ENCODE measurements at regions not wholly inside any gene's neighbourhood (a gene's known extent, or its start where the extent isn't known, plus 50 kb on each side); places are given as distances from the start of the nearest gene placed in this dataset.
"Not testable (repeated sequence)": the region's sequence is repeated elsewhere in the genome, so short reads cannot be mapped to it uniquely, and the experiment has no call there.

DNA sequence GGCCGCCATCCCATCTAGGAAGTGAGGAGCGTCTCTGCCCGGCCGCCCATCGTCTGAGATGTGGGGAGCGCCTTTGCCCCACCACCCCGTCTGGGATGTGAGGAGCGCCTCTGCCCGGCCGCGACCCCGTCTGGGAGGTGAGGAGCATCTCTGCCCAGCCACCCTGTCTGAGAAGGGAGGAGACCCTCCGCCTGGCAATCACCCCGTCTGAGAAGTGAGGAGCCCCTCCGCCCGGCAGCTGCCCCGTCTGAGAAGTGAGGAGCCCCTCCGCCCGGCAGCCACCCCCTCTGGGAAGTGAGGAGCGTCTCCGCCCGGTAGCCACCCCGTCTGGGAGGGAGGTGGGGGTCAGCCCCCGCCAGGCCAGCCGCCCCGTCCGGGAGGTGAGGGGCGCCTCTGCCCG, 194.2 kb upstream of the FBXL4 start:
- intact Hi-C loops (cut with micrococcal nuclease): not testable (repeated sequence)

DNA sequence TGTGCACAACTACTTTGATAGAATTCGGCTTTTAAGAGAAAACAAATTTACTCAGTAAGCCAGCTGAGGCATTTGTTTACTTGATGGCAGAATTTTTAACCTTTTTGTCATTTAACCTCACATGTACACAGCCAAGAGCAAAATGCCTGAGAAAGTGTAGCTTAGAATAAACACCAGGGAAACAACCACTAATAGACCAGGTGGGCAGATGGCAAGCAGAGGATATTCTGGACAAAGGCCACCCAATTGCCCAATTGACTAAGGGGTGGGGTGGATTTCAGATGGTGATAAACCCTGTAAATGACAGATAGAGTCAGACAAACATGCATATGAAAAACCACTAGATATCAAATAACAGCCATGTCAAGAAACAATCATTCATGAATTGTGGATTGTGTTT, 190.7 kb upstream of the FBXL4 start:
- intact Hi-C loops (cut with micrococcal nuclease): no loop called here

DNA sequence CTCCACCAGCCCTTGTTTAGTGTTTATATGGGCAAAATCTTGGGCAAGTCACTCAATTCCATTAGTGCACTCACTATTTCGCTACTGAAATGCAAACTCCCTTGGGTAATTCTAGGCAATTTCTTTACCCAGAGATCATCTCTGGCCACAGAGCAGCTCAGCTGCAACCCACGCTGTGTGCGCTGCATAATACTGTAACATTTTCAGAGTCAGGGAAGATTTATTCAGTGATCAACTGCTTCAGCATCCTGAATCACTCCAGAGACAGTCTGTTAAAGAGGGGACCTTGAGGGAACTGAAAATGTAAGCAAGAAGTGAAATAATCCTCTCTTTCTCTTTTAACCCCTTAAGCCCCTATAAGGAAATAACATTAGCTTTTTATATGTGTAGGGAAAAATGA, 189.6 kb upstream of the FBXL4 start:
- intact Hi-C loops (cut with micrococcal nuclease): no loop called here

DNA sequence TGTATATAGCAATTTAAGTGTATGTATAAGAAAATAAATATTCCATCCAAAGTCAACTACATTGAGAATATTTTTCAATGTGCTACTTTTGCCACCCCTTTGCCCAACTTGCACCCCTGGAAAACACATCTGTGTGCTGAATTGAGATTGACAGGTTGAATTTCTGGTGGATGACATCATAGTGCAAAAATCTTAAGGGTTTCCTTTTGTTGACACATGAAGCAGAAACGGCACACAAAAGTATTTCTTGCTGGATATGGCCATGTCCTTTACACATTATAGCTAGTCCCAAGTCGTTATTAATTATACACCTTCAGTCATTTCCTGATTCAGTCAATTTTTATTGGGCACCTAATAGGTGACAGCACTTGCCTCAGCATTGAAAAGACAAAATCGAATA, 188.7 kb upstream of the FBXL4 start:
- intact Hi-C loops (cut with micrococcal nuclease): no loop called here

DNA sequence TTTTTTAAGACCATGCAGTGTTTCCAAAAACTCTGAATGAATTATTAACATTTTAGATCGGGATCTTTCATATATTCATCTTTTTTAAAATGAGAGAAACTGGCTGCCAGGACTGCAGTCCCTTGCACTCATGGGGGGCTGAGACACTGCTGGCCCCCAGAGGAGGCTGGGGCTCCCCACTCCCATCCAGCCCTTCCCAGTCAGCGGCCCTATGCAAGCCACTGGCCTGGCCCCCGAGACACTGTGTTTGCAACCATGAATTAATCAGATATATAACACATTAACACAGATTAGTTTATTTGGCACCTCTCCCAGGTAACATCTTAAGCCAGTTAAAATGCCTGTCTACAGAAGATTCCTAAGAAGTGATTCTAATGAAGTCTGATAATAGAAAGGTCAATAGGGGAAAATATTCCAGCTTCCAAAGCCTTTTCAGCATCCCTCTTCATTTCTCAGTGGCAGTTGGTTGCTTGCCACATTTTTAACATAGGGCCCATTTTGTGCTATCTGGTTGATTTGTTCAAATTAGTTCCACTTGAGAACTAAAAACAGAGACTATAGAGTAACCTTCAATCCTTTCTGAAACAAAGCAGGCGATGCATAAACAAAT, 184.4 kb upstream of the FBXL4 start:
- intact Hi-C loops (cut with micrococcal nuclease): no loop called here

DNA sequence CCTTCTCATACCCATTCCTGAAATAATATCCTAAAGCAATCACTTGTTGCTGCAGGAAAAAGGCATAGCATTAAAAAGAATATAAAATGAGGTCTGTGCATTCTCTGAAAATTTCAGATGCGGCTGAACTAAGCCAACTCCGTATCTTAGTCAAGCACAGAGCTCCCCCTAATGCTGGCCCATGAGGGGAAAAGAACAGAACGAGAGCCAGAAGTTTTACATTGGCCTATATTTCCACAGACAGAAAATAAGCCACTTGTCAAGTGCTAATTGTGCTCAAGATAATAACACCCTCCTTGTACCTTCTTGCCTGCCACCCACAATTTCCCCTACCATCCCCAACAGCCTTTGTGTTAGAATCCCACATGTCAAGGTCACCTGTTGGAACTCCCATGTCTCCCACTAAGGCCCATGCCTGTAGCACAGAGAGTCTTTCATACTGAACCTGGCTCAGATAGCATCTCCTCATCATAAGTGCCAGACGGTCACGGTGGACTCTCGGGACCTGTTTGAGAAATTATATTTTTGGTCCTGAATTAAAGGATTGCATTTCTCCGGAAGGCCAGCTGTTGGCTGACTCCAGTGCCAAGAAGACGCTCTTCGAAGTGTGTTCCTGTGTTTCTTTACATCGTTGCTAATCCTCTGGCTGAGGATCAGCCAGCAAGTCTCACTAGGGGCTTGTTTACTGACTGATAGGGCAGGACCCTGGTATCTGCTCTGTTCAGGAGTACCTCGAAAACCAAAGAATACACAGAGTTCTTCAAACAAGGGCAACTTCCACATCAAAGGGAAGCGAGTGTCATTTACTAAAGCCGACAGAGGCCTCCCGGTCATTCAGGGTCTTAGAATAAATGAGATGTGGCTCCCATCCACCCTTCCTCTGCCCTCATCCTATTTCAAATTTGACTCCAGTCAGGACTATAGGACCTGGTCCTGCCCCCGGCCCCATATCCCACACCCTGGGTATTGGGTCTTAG, 183.4 kb upstream of the FBXL4 start:
- intact Hi-C loops (cut with micrococcal nuclease): no loop called here

DNA sequence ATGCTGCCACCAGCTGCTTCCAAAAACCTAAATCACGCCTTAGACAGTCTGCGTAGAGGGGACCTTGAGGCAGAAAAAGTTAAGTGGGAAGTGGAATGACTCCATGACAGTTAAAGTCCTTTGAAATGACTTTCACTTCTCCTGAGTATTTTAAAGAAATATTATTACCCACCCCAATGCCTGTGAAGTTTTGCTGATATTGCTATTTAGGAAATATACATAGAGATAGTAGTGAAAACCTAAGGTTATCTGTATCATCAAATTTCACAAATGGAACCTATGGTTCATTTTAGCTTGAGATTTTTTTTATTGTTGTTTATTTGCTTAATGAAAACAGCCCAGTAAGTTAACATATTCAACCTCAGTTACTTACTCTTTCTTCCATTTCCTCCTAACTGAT, 182.1 kb upstream of the FBXL4 start:
- intact Hi-C loops (cut with micrococcal nuclease): no loop called here

DNA sequence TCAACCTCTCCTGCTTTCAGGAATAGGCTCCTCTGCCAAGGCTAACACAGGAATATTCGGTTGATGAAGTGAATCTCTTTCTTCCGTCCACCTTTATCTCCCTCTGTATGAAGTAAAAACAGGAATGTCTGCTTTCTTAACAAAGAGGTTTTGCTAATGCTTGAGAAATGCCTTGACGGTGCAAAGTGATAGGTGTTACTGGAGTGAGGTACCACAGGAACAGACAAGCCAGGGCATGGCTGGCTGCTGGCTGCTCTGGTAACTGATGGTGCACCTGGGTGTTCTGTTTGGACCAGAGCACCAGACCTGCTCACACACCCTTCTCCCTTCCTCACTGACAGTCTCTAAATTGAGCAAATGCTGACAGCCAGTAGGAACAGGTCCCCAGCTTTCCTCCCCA, 174.0 kb upstream of the FBXL4 start:
- intact Hi-C loops (cut with micrococcal nuclease): no loop called here

DNA sequence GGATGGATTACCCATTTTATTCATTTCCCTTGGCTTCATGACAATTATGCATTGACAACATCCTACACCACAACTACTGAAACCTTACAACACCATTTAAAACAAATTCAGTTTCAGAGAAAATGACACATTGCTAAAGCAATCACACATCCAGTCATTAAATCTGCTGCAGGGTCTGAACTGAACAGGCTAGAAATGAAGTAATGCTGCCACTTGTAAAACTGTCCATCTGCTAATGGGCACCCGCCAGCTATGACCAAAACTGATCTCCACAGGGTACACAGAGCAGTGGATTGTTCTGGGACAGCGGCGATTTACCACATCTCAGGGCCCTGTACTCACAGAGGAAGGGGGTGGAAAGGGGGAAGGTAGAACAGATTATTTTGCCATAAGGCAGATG, 172.9 kb upstream of the FBXL4 start:
- intact Hi-C loops (cut with micrococcal nuclease): loop anchor here (1.0 kb wide), 1 partner anchor 275 kb away; no protein-coding TSS in a partner anchor

DNA sequence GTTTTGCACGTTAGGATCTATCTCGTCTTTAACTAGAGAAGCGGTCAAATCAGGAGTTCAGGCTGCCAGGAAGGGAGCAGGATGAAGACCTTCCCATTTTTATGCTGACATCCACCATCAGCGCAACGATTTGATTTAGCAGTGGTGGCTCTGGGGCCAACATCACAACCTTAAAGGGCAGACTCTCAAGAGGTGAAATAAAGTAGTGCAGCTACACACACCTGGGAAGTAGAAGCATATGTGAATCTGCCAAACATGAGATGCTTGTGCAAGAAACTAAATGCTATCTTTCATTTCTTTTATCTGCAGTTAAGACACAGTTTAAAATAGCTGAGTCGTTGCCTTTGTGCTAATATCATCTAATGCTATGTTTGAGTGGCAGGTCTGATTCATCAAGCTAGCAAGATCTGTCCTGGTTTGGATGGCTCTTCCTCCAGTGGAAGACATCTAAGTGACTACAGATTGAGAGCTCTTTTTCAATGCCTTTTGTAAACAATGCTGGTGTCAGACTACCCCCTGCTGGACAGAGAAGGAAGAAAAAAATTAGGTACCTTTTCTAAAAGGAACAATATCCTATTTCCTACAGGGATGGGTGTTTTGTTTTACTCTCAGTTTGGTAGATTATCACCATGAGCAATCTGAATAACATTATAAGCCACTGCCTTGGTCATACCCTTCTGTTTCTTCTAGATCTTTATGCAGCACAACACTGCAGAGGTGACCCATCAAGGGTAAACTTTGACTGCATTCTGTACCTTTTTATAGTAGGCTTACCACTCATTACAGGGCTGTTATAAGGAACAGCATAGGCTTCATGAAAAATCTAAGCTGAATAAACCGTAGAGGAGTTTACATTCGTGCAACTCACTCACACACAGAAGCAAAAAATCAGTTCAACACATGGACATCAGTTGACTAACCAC, 171.6 kb upstream of the FBXL4 start:
- intact Hi-C loops (cut with micrococcal nuclease): loop anchor here (1.0 to 2.0 kb wide), 3 partner anchors 274 to 1622 kb away; no protein-coding TSS in a partner anchor

DNA sequence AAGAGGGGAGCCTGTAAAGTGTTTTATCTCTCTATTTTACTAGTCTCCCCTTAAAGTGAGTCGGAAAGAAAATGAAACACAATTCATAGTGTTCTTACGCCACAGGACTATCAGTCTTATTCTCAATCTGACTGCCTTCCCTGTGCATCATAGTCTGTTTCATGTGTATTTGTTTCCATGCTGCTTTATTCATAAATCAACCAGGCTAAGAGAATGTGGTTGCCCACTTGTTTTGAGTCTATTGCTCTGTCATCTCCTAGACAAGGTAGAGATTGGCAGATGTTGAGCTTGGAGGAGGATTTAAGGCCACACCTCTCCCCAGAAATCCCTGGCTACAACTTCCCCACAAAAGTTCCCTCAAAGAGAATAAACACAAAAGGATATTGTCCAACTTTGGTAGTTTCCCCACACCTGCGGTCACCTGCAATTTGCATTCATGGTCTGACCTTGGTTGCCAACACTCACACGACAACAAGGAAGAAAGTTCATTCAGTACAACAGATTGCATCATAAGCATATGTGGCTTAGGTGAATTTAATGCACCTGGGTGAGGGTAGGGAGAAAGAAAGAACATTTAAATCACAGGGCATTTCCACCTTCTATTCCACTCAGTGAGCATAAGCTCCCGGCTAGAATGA, 167.1 kb upstream of the FBXL4 start:
- intact Hi-C loops (cut with micrococcal nuclease): no loop called here

DNA sequence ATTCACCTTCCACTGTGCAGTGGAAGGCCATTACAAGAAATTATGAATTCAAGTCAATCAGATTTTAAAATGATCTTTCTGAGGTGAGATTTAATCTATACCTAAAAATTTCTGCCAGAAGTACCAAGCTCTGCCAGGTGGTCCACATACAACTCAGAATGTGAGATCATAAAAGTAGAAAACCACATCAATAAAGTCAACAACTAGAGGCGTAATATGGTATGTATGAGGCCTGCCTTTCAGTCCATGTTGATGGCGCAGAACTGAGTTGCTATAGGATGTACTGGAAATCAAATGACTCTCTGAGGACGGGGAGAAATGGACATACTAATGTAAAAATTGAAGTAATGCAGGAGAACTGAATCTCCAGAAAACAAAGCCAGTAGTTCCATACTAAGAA, 163.8 kb upstream of the FBXL4 start:
- intact Hi-C loops (cut with micrococcal nuclease): no loop called here

DNA sequence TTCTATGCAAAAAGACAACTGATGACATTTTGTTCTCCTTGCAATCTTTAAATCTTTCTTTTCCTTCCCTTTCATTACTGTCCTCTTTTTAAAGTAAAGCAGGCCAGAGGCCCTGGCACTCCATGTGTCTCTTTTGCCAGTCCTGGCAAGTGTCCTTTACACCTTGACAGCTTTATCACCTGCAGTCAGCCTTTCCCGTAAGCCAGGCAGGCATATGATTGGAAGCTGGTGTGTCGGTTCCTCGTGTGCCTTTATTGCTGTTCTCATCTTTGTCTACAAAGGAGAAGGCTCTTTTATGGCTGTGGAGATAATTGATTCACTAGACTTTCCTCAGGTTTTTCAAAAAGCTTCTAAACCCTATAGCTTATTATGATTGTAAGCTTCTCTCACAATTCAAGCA, 162.3 kb upstream of the FBXL4 start:
- intact Hi-C loops (cut with micrococcal nuclease): no loop called here

DNA sequence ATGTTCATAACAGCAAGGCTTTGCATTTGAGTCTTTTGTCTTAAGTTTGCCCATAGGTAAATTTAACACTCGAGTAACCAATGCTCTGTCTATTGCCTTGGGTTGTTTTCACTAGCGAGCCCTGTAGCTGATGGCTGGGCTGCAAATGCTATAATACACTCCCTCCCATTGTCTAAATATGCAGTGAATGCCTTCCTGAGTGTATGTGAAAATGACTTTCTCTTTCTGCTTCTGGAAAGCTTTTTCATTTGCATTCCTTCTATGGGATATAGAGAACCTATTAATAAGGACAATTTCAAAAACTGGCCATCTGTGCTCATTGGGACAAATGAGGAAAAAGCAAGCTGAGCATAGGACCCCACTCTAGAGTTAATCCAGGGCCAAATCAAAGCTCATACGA, 156.5 kb upstream of the FBXL4 start:
- intact Hi-C loops (cut with micrococcal nuclease): no loop called here

DNA sequence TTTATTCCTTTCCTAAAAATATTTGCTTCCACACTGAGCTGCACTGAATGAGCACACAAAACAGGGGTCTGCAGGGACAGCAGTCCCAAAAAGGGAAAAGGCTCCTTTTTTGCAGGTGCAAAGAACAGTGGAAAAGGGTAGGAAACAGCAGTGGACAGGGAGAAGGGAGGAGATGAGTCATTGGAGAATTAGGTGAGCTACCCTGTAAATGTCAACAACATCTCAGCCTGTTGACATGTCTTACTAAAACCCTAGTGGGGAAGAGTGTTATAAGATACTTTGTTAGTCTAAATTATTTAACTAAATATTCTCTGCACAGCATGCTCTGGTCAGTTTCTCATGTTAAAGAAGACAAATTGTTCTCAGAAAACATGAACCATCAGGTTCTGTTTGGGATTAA, 151.5 kb upstream of the FBXL4 start:
- intact Hi-C loops (cut with micrococcal nuclease): no loop called here

DNA sequence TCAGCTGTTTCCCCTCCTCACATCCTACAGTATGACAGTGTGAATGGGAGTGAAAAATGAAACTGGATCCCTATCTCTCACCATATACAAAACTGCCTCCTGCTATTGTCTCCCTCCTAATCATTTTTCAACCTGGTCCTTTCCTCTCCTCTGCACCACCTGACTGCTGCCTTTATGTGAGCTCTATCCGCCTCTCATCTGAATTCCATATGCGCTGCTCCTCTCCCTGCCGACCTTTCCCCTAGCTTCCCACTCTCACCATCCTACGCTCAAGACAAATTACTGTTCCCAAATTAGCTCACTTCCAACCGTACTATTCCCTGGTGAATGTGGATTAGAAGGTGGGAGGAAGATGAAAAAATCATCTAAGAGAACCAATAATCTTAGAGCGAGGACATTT, 148.4 kb upstream of the FBXL4 start:
- intact Hi-C loops (cut with micrococcal nuclease): no loop called here

DNA sequence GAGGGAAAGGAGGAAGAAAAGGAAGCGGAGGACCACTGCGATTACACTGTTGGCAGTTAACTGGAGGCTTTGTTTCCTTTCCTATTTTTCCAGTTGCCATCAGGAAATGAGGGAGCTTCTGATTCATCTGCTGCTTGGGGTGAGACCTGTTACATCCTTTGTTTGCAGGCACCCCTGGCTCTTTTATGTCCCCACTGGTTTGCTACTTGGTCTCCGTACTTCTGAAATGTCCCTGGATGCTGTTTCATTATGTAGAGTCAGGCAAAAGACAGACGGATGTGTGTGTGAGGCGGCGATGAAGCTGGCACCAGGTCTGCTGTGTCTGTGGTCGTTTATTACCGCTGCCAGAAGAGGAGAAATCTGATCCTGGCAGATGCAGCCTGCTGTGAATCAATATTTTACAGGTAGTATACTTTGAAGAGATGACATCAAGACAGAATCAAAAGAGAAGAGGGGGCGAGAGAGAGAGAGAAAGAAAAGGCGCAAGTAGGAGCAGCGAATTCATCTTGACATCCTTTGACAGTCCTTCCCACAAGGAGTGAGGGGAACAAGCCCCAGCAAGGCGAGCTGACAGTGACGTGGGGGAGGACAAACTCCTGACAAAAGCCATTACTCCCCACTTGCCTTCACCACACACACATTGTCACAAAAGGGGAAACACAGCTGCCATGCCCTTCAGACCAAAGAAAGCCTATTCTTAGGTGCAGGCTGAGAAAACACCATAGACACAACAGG, 145.9 kb upstream of the FBXL4 start:
- intact Hi-C loops (cut with micrococcal nuclease): no loop called here

DNA sequence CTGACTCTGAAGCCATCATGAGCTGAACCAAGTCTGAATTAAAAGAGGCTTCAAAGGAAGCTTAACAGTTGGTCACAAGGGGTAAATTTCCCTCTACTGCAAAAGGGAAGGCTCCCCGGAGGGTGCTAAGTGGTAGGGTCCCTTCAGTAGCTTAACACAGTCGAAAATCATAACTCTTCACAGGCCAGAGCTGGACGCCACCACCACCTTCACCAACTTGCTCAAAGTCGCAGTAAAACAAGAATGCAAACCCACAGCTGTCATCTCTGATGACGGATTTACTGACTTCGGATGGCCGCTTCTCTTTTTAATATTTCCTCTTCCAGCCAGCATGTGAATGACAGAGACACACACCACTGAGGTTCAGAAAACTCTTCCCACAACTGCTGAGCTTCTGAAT, 144.7 kb upstream of the FBXL4 start:
- intact Hi-C loops (cut with micrococcal nuclease): no loop called here

DNA sequence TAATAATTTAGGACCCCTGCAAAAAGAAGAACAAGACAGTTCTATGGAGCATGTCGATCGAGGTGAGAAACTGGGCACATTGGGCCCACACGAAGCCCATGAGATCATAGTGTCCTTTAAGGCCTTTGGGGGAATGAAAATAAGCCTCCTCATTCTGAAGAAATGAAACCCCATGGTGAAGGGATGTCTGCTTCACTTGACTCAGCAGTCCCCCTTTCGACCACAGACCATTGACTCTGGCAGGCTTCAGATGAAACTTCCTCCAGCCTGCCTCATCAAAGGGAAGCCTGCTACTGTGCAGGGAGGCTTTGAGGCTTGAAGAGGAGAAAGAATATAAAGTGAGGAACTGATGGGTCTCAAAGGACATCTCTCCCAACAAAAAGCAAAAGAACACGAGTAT, 144.2 kb upstream of the FBXL4 start:
- intact Hi-C loops (cut with micrococcal nuclease): no loop called here

DNA sequence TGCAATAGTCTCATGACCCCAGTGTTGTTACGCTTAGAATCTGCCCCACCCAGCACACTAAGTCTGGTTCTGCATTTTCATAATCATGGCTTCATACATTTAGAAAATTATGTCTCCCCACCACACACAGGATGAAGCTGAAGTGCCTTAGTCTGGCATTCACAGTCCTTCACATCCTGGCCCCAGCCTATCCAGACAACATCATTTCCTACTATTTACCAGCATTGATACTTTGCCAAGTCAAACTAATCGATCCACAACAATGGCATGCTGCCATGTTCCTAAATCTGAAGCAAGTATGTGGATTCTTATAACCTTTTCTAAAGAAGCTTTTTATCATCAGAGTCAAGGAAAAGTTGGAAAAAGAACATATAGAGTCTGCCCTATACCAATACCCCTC, 132.4 kb upstream of the FBXL4 start:
- intact Hi-C loops (cut with micrococcal nuclease): no loop called here

DNA sequence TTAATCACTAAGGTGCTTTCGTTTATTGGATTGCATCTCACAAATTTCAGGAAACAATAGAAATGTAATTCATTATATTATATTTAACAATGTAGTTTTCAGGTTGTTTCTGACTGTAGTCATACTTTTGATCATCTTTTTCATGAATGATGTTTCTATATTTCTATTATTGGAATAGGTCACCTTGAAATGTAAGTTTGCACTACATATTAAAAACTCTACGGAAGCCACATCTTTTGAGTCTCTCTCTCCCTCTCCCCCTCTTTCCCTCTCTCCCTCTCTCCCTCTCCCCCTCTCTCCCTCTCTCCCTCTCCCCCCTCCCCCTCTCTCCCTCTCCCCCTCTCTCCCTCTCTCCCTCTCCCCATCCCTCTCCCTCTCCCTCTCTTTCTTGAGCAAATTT, 131.3 kb upstream of the FBXL4 start:
- intact Hi-C loops (cut with micrococcal nuclease): no loop called here
